NAMALWA (cell line): ENCODE measurements at regions not wholly inside any gene's neighbourhood (a gene's known extent, or its start where the extent isn't known, plus 50 kb on each side); places are given as distances from the start of the nearest gene placed in this dataset.

Experiments
- DNase-seq: peaks from one replicate; pipeline ENCODE4 v3.0.0-alpha.2; 2015; ENCODE audit warnings: low spot score

DNA sequence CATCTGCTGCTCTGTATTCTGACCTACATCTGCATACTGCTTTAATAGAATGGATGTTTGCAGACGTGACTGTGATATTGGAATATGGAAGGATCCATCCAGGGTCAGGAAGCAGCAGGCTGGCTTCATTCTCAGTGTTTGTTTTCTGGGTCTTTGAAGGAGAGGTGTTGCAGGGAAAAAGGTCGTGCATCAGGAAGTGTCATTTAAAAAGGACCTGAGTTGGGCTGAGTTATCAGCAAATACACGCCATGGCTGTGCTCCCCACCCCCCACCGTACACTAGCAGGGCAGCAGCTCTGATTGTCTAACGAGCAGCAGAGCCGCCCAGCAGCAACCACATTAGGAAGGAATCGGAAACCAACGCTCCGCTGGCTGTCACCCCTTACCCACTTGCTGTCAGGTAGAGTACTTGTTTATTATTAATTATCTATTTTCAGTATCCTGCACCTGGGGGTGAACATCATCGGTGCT is 63.1 kb upstream of the STEAP1B start:
- no peak for DNase-seq

DNA sequence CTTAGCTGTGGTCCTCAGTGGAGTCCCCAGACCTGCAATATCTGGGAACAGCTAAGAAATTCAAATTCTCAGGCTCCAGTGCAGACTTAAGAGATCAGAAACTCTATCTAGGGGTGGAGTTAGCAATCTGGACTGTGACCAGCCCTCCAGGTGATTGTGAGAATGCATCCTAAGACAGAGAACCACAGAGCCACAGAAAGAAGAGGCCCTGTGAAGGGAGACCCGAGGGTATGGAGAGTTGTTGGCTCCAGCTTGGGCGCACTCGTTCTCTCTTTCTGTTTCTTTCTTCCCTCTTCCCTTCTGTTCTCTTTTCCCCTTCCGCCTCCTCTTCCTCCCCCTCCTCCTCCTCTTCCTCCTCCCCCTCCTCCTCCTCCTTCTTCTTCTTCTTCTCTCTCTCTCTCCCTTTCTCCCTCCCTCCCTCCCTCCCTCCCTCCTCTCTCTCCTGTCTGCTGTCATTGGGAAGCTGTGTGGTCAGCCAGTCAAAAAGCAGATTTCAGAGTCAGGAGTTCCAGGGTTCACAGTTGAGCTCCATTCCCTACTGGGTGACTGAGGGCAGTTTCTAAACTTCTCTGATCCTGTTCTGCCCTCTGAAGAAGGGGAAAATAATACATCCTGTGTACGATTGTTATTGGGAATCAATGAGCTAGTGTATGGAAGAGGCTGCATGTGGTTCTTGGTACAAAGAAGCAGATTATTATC is 62.1 kb upstream of the STEAP1B start:
- DNase-seq: no peak

DNA sequence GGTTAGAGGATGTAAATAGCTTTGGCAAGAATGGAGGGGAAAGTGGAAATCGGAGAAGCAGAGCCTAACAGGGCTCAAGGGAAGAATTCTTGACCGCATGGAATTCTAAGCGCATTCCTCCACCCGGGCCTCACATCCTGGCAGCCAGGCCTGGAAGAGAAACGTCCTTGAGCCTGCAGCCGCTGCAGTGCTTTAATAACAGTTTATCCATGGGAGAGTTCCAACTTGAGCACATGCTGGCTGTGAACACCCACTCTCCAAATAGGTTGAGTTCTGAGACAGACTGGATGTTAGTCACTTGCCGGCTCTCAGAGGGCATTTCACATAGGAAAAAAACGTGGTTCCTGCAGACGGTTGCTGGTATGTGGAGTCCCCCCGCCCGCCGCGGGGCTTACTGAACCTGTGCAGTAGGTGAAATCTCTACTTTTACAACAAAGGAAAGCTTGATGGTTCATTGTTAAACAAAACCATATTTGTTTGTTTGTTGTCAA is 61.4 kb upstream of the STEAP1B start:
- no peak for DNase-seq

DNA sequence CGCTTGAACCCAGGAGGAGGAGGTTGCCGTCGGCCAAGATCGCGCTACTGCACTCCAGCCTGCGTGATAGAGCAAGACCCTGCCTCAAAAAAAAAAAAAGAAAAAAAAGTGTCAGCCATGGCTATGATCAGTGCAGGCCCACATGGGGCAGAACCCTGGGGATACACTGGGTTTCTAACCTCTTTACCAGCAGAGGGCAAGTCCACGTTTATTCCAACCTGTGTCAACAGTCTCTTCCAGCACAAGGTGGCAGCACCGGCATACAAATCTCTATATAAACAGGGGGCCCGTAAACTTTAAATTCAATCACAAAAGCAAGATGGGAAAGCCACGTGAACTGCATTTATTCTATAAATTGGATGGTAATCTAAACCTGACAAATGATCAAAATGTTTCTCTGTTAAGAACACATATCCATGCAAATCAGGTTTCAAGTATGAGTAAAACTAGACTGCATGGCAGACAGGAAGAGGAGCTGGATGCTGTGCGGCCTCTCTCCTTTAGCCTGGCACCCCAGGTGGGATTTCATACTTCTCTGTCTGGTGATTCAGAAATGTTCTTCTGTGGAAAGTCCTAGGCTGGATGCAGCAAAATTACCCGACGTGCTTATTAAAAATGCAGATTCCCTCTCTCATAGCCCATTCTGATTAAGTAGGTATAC is 60.0 kb upstream of the STEAP1B start:
- peak; percentile 96 for DNase-seq

DNA sequence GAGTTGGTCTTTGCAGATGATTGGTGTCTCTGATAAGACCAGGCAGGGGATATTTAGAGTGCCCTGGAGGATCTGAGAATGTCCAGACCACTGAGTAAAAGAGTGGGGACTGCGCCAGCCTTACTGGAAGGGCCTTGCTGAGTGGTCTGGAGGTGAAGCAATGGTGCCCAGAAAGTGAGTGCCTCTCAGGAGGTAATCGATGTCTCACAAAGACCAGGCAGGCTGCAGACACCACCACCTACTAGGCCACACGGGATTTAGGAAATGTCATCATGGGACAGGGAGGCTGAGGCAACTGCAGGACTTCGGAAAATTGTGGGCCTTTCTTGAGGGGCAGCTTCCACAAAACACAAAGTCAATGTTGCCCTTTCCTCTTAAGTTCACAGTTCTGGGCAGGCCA is 57.2 kb upstream of the STEAP1B start:
- DNase-seq: no peak

DNA sequence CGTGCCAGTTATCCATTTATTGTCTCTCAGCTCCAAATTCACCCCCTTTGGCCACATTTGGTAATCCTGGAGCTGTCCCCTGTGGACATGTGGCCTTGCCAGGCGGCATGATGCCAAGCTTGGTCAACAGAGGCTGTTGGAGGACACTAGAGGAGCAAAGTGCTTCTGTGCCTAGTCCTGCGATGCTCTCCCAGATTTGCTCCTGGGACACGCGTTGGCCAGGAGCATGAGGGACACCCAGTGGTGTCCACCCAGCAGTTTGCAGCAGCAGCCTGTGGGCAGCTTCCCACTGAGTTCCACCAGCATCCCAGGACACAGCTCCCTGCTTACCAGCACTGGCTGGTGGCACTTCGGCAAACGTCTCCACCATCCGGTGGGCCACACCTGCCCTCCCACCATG is 55.5 kb upstream of the STEAP1B start:
- DNase-seq: no peak

DNA sequence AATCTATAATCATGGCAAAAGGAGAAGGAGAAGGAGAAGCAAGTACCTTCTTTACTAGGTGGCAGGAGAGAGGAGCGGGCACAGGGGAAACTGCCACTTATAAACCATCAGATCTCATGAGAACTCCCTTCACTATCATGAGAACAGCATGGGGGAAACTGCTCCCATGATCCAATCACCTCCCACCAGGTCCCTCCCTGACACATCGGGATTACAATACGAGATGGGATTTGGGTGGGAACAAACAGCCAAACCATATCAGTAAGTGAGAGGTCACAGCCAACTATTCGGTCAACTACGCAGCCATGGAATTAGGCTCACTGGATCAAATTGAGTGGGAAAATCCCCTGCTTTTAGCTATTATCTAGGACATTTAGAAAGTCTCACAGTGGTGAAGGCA is 54.2 kb upstream of the STEAP1B start:
- DNase-seq: no peak

DNA sequence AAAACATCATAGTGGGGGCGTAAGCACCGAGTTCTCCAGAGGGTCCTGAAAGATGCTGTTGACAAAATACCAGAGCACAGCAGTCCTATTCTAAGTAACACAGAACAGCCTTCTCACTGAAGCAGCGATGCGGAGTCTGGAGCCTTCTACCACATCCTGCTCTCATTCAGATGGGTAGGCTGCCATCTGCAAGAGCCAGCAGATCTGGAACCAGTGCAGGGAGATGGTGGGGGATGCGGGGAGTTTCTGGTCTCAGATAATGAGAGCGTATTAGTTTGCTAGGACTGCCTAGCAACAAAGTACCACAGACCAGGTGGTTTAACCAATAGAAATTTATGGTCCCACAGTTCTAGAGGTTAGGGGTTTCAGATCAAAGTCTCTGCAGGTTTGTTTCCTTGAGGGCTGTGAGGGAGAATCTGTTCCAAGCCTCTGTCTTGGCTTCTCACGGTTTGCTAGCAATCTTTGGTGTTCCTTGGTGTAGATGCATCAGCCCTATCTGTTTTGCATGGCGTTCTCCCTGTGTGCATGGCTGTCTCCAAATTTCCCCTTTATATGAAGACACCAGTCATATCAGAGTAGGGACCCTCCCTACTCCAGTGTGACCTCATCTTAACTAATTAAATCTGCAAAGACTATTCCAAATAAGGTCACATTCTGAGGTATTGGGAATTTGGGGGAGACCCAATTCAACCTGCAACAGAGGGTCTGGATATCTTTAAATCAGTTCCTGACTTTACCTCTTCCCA is 52.0 kb upstream of the STEAP1B start:
- DNase-seq: peak; percentile 68

DNA sequence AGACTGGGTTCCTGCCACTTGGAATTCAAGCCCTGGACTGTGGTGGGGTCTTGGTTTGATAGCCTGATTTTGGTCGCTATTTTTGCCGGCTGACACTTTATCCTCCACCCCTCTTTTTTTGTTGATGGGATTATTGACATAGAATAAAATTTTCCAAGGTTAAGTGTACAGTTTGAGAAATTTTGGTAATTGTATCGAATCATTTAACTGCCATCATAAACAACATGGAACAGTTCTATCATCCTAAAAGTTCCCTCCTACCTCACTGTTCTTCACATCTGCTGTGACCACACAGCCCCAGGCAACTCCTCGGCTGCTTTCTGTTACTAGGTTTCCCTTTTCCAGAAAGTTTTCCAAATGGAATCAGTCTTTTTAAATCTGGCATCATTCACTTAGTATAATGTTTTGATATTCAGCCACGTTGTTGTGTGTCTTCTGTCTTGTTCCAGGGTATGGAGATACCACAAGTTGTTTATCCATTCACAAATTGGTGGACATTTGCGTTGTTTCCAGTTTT is 50.6 kb upstream of the STEAP1B start:
- DNase-seq: no peak

DNA sequence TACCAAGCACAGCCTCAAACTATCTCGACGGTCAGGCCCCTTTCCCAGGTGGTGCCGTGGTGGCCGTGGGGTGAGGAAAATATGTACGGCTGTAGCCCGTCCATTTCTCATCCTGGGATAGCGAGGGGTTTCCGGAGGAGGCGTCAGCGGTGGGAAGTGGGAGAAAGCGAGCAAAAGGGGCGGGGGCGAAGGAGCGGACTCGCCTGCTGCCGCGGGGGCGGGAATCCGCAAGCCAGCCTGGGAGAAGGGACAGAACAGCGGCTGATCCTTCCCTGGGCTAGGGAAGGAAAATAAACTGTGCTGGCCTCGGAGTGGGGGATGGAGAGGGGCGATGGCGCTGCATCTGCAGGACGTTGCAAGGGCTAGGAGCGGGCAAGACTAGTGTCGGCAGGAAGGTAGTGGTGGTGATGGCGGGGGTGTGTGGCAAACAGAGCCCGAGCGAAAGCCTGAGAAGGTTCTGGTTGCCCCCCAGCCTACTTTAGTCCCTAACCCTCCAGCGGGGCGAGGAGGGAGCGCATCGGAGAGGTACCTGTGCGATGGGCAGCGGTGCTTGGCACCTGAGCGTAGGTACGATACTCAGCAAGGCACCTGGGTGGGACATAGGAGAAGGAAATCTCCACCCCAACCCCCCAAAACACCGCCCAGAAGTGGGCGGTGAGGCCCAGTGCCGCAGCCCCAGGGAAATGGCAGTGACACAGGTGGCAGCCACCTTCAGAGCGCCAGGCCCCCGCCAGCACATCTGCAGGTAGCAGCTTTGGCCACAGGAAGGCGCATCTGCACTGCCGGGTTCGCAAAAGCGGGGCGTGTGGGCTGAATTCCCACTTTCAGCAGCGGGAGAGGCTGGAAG is 49.9 kb upstream of the STEAP1B start:
- peak; percentile 69 for DNase-seq
